ENCODE measurements at regions not wholly inside any gene's neighbourhood (a gene's known extent, or its start where the extent isn't known, plus 50 kb on each side); places are given as distances from the start of the nearest gene placed in this dataset.

GRCh38 chr12:116687888-116688287 is 50.0 kb downstream of the SPRING1 start:
- TF ChIP-seq CTCF (IDR thresholded peaks at IDR 0.05) (peak; percentile 61), EZH2phosphoT487 (IDR thresholded peaks at IDR 0.05) (no peak), EZH2 (IDR thresholded peaks at IDR 0.05) (no peak)

Data from neural progenitor cell (in vitro differentiated cells).